ENCODE measurements at regions not wholly inside any gene's neighbourhood (a gene's known extent, or its start where the extent isn't known, plus 50 kb on each side); places are given as distances from the start of the nearest gene placed in this dataset.

DNA sequence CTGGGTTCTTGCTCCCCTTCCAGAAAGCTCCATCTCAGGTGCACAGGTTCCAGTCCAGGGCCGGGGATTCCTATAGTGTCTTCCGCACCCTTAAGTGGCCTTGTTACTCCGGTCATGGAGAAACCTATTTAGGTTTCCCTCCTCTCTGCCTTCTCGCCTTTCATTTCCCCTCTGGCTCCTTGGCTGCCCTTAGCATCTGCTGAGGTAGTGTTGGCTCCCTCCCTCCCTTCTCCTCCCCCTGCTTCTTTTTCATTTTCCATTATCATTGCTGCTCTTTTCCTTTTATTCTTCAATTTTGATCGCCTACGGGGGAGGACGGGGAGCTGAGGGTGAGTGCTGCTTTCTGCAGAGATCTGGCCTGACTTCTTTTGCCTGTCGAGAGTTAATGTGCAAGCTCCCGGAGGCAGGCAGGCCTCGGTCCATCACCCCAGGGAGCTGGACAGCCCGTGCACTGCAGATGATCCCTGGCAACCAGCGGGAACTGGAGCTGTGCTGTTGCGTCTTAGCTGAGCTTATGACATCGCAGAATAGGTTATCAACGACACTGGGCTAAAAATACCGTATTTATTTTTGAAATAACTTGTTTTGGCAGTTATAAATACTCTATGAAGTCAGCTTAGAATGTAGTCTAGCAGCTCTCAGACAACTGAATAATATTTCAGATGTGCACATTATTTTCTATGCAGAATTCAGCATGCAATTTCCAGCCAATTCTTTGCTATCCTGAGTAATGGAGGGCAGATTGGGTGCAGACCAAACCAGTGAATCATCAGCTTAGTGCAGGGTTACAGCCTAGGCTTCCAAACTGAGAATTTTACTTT lies 141.9 kb downstream of the SLC4A3 start:
- no peak for DNase-seq (ENCODE audit: insufficient read length, low spot score)

DNA sequence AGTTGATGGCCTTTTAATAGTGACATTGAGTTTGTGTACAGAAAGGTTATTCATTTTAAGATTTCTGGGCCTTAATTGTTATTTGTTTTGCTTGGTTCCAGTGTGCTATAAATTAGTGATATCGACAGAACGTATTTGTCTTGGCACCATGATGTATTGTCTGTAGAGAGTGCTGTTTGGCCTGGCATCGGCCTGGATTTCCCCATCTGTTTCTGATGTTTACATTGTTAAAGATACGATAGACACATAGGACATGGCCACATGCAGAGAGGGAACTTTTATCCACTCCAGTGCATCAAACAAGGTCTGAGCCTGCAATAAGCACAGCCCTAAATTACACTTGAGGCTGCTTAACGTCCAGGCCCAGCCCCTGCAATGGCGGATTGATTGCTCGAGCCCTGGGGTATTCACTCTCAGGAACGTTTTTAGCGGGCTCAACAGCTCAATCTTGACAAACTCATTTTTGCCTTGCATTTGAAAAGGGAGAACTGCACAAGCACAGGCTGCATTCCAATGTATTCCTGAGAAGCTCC lies 144.7 kb downstream of the SLC4A3 start:
- DNase-seq (ENCODE audit: insufficient read length, low spot score): no peak
- TF ChIP-seq, protein P1, sequence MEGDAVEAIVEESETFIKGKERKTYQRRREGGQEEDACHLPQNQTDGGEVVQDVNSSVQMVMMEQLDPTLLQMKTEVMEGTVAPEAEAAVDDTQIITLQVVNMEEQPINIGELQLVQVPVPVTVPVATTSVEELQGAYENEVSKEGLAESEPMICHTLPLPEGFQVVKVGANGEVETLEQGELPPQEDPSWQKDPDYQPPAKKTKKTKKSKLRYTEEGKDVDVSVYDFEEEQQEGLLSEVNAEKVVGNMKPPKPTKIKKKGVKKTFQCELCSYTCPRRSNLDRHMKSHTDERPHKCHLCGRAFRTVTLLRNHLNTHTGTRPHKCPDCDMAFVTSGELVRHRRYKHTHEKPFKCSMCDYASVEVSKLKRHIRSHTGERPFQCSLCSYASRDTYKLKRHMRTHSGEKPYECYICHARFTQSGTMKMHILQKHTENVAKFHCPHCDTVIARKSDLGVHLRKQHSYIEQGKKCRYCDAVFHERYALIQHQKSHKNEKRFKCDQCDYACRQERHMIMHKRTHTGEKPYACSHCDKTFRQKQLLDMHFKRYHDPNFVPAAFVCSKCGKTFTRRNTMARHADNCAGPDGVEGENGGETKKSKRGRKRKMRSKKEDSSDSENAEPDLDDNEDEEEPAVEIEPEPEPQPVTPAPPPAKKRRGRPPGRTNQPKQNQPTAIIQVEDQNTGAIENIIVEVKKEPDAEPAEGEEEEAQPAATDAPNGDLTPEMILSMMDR (IDR thresholded peaks at IDR 0.05; ENCODE audit: insufficient read depth, missing control alignments): no peak
- no peak for FAIRE-seq

More for the DNA sequence above, 141.9 kb downstream of the SLC4A3 start:
- TF ChIP-seq, protein P1 (IDR thresholded peaks at IDR 0.05; ENCODE audit: insufficient read depth, missing control alignments): no peak
- FAIRE-seq: no peak

DNA sequence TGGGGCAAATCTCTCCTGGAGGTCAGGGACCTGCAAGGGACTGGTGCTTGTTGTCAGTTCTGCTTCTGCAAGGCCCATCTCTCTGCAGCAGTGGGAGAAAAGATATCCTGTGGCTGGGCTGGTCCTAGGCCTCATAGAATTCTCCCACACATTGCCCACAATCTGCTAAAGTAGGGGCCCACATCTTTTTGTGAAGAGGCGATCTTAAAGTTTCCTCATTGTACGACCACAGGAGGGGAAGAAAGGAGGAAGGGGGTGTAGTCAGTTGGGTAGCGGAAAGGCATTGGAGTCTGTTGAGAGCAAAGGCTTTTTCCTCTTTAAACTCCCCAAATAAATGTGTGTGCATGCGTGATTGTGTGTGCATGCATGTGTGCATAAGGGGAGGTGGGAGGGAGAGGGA lies 145.3 kb downstream of the SLC4A3 start:
- FAIRE-seq (no peak), DNase-seq (ENCODE audit: insufficient read length, low spot score) (no peak)
- TF ChIP-seq, protein P1 (IDR thresholded peaks at IDR 0.05; ENCODE audit: insufficient read depth, missing control alignments): no peak

DNA sequence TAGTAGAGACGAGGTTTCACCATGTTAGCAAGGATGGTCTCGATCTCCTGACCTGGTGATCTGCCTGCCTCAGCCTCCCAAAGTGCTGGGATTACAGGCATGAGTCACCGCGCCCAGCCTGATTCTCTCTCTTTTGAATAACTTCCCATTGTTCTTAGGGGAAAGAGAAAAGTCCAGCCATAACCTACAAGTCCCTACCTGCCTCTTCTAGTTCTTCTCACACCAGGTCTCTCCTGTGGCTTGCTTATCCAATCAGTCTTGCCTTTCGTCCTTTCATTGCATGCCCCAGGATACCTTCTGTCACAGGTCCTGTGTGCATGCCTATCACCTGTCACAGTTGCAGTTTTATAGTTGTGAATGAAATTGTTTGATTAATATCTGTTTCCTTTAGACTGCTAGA lies 148.1 kb downstream of the SLC4A3 start:
- TF ChIP-seq, protein P1 (IDR thresholded peaks at IDR 0.05; ENCODE audit: insufficient read depth, missing control alignments): no peak
- no peak for FAIRE-seq
- no peak for DNase-seq (ENCODE audit: insufficient read length, low spot score)

DNA sequence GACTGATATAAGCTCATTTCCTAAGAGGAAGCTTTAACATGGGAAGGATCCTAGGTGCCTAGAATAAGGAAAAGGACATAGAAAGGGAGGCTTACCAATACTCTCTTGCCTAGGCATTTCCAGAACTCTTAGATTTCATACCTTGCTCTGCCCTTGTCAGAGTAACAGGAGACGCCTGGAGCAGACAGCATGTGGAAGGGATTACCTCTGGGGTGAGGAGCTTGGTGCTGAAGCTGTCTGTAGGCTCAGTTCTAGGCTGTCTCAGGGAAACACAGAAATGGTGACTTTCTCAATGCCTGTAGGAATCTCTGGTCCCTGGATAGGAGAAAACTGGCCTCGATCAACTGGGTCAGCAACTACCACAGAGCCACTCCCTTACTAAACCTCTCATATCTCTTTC lies 150.0 kb downstream of the SLC4A3 start:
- no peak for DNase-seq (ENCODE audit: insufficient read length, low spot score)

DNA sequence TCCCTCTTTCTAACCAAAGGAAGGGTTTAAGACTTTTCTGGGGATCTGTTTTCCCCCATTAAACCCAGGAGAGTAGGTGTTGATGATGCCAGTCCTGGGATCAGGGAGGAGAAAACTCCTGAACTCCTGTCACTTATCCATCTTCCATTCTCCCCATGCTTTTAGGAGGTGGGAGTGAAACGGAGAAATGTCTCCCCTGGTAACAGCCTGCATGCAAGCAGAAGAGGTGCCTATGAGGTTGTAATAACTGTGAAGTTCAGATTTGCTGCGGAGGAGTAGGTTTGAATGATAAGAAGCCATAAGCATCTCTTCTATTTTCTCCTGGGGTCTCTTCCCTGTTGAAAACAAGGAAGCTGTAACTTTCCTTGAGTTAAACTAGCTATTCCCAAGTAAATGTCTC lies 150.8 kb downstream of the SLC4A3 start:
- FAIRE-seq (no peak), DNase-seq (ENCODE audit: insufficient read length, low spot score) (no peak)
- TF ChIP-seq, protein P1 (IDR thresholded peaks at IDR 0.05; ENCODE audit: insufficient read depth, missing control alignments): no peak

More for the DNA sequence above, 150.0 kb downstream of the SLC4A3 start:
- FAIRE-seq: no peak
- TF ChIP-seq, protein P1 (IDR thresholded peaks at IDR 0.05; ENCODE audit: insufficient read depth, missing control alignments): no peak

DNA sequence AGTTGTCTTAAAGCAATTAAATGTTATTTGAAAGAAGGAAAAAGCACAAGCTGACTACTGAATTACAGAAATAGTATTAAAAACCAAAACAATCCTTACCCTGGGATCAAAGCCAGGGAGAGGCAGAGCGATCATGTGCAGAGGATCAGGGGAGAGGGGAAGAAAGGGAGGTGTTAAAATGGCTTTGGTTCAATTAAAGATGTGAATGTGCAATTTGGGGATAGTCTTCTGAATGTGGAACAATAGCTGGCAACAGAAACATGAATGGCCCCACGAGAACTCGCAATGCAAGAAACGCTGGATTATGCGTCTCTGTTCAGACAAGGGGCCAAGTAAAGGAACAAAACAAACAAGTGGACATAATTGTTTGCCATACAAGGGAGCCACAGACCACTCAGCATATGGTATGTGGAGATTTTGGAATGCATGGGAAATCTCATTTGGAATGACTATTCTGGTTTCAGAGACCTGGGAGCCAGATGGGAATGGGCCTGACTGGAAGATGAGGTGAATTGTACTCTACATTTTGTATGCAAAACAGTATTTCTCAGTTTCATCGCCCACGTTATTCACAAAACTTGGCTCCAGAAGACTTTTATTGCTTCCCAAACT lies 155.4 kb downstream of the SLC4A3 start:
- DNase-seq (ENCODE audit: insufficient read length, low spot score) (no peak), FAIRE-seq (no peak)
- TF ChIP-seq, protein P1 (IDR thresholded peaks at IDR 0.05; ENCODE audit: insufficient read depth, missing control alignments): no peak
